AG09319 (cell line): ENCODE measurements at regions not wholly inside any gene's neighbourhood (a gene's known extent, or its start where the extent isn't known, plus 50 kb on each side); places are given as distances from the start of the nearest gene placed in this dataset.

ENCODE experiments used
- DNase-seq: peaks from one replicate; pipeline ENCODE4 v3.0.0-alpha.2; 2010; ENCODE audit warnings: low read depth; ENCODE audit errors: extremely low read depth
- CTCF ChIP-seq: IDR thresholded peaks from 2 replicates; pipeline ENCODE4 v1.5.1; 2011; ENCODE audit warnings: low read depth, mild to moderate bottlenecking, inconsistent platforms, low read length, moderate library complexity

GRCh38 chr10:118840071-118840775, 85.5 kb upstream of the CACUL1 start:
- TF ChIP-seq CTCF: no peak
- no peak for DNase-seq

- TF ChIP-seq CTCF: no peak
- DNase-seq: no peak
These were observed 86.2 kb upstream of the CACUL1 start for GRCh38 chr10:118840776-118841468.

DNA sequence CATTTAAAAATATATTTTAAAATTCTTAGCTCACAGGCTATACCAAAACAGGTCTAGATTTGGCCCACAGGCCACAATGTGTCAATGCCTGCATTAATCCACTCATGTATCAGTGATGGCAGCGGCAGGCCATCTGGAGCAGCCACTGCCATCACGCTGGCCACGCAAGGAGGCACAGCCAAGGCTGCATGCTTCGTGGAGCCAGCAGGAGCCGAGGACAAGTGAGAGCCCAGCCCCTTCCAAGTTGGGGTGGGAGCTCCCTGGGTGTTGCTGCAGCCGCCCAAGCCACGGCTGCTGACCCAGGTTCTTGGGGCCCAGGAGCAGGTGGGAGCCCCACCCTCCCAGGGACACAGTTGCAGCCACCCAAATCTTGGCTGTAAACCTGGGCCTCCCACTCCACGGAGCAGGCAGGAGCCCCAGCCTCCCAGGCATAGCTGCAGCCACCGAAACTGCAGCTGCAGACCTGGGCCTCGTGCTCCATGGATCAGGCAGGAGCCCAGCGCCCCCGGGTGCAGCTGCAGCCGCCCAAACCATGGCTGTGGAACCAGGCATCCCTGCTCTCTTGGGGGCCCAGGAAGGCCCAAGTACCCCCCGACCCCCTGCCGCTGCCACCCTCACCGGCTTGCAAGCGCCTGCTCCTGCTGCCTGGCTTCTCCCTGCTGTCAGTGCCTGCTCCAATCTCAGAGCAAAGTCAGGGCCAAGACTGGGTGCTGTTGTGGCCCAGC, 87.3 kb upstream of the CACUL1 start:
- TF ChIP-seq CTCF: no peak
- no peak for DNase-seq

DNA sequence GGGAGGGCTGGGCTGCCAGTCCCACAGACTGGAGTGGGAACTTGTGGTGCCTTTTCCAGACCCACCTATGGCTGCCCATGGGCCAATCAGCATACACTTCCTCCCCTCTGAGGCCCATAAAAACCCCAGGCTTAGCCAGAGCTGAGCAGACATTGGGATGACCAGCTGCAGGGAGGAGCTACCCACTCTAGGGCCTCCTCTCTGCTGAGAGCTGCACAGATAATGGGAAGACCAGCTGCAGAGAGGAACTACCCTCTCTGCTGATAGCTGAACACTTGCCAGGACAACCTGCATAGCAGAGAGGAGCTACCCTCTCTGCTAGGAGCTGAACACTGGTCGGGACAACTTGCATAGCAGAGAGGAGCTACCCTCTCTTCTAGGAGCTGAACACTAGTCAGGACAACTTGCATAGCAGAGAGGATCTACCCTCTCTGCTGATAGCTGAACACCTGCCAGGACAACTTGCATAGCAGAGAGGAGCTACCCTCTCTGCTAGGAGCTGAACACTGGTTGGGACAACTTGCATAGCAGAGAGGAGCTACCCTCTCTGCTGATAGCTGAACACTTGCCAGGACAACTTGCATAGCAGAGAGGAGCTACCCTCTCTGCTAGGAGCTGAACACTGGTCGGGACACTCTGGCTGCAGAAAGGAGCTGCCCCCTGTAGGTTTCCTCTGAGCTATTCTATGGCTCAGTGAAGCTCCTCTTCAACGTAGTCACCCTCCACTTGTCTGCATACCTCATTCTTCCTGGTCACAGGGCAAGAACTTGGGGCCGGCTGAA, 88.3 kb upstream of the CACUL1 start:
- DNase-seq: no peak
- TF ChIP-seq CTCF: no peak

- no peak for TF ChIP-seq CTCF
- no peak for DNase-seq
These were observed 89.0 kb upstream of the CACUL1 start for GRCh38 chr10:118843647-118844265.

DNA sequence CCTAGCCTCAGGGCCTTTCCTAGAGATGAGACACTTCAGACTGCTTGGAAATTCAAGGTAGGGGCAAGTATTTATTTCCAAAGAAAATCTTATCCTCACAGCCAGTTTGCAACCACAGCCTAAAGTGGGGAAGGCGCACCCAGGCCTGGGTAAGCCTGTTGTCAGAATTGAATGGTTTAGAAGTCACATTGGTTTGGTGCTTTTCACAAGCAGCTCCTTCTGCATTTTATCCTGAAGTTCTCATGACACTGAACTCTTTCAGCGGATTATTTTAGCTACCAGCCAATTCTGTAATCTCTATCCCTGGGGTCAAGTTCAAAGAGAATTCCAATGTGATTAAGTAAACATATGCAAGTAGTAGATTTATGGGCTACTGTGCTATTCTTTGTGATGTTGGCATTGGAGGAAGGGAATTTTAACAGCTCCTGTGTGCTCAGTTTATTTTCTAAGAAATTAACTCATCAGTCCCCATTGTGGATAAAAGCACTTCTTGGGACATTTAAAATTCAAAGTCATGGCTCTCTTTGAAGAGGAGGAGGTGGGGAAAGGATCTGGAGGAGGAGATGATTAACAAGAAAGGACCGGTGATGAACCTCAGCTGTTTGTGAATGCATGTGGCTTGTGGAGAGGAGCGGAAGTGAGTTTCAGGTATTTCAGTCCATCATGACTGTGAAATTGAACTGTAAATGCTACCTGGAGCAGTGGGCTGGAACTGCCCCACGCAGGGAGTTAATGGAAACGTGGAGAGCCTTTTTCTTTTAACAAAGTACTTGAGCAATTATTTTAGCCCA, 90.2 kb upstream of the CACUL1 start:
- no peak for TF ChIP-seq CTCF
- no peak for DNase-seq
